ENCODE measurements at regions not wholly inside any gene's neighbourhood (a gene's known extent, or its start where the extent isn't known, plus 50 kb on each side); places are given as distances from the start of the nearest gene placed in this dataset.

GRCh38 chr1:163897412-163898155 is 575.8 kb downstream of the NUF2 start:
- Histone ChIP-seq H4K91ac (ENCODE audit: insufficient read length, low read depth, low read length) (no peak overlapping the region), H3K79me1 (ENCODE audit: insufficient read depth, low read depth, low read length, poor library complexity, severe bottlenecking) (no peaks in the 10 kb centered on the region), H2BK5ac (ENCODE audit: insufficient read length, low read length) (no peak overlapping the region), H3K27ac (ENCODE audit: insufficient read length, low read depth, low read length) (no peak overlapping the region), H3K79me2 (ENCODE audit: insufficient read depth, low read length) (no peaks in the 10 kb centered on the region), H3K18ac (ENCODE audit: insufficient read length, low read depth, low read length) (no peak overlapping the region), H3K56ac (ENCODE audit: insufficient read length, low read depth, low read length) (no peak overlapping the region), H3K9me3 (ENCODE audit: control insufficient read depth, low read depth, low read length) (no peaks in the 10 kb centered on the region), H3K9ac (ENCODE audit: extremely low read depth, insufficient read length, low read length) (no peak overlapping the region), H4K5ac (ENCODE audit: insufficient read length, low read depth, low read length) (no peak overlapping the region), H3K27me3 (ENCODE audit: insufficient read depth, low read length) (no peaks in the 10 kb centered on the region), H2BK20ac (ENCODE audit: low read depth, low read length, poor library complexity, severe bottlenecking) (no peak overlapping the region), H4K8ac (replicated peaks; ENCODE audit: insufficient read length, low read depth, low read length) (no peak overlapping the region), H4K20me1 (ENCODE audit: control insufficient read depth, insufficient read depth, insufficient read length) (no peaks in the 10 kb centered on the region), H3K23me2 (ENCODE audit: insufficient read length, low read depth, low read length, poor library complexity, severe bottlenecking) (no peaks in the 10 kb centered on the region), H3K4me2 (ENCODE audit: insufficient read depth, insufficient read length, low read length) (no peak overlapping the region), H3T11ph (ENCODE audit: low read length) (no peak overlapping the region), H2AK5ac (ENCODE audit: insufficient read length, low read length) (no peak overlapping the region), H2BK15ac (ENCODE audit: low read depth, low read length) (no peak overlapping the region), H2AFZ (ENCODE audit: low read length) (no peak overlapping the region), H3K23ac (ENCODE audit: insufficient read length, low read depth, low read length) (no peak overlapping the region), H3K4me1 (ENCODE audit: insufficient read depth, low read length) (no peaks in the 10 kb centered on the region), H2BK12ac (ENCODE audit: insufficient read length, low read depth, low read length) (no peak overlapping the region), H3K4ac (ENCODE audit: low read depth, low read length) (no peak overlapping the region), H2BK120ac (ENCODE audit: low read depth, low read length, poor library complexity, severe bottlenecking) (no peak overlapping the region), H3K14ac (ENCODE audit: insufficient read depth, low read length) (no peak overlapping the region)
- no CpG with 5 or more reads among the region's 5 CpGs for WGBS (ENCODE audit: extremely low coverage, insufficient read length, low lambda C conversion rate)
- no peak overlapping the region for H3K4me3 Mint-ChIP-seq
- peaks cover 13 to 19% of the 10 kb centered on the region in 2 experiments for H3K4me1 Mint-ChIP-seq
- H3K27ac Mint-ChIP-seq = no peak overlapping the region
- H3K36me3 Mint-ChIP-seq (ENCODE audit: insufficient read depth in 1 of 3, low read depth in 3 of 3) = no peaks in the 10 kb centered on the region; a peak in 1 of 7 replicates
- TF ChIP-seq CTCF (conservative IDR thresholded peaks at IDR 0.05) = no peak
- peaks cover 0 to 3% of the 10 kb centered on the region in 2 experiments; a peak in 3 of 5 replicates for H3K9me3 Mint-ChIP-seq
- H3K27me3 Mint-ChIP-seq (ENCODE audit: low read depth) = no peaks in the 10 kb centered on the region
- no peak for DNase-seq
